LNCaP clone FGC (cell line): ENCODE measurements at regions not wholly inside any gene's neighbourhood (a gene's known extent, or its start where the extent isn't known, plus 50 kb on each side); places are given as distances from the start of the nearest gene placed in this dataset.

Experiments used
- DNase-seq: peaks from one replicate; pipeline ENCODE4 v3.0.0-alpha.2; 2011; ENCODE audit warnings: low read depth
- H3K4me3 ChIP-seq: 2 replicates; pipeline ENCODE4 v1.5.1; 2011; ENCODE audit warnings: mild to moderate bottlenecking, low read depth, low read length, control low read depth
- TF ChIP-seq, protein P1 (sequence below): IDR thresholded peaks from 2 replicates; pipeline ENCODE4 v1.5.1; 2012; ENCODE audit warnings: mild to moderate bottlenecking; ENCODE audit not compliant: control insufficient read depth, insufficient read depth; ENCODE audit errors: extremely low read depth

GRCh38 chr1:61523893-61524605 lies 200.9 kb downstream of the TM2D1 start:
- H3K4me3 ChIP-seq: no peak overlapping the region
- DNase-seq: no peak
- TF ChIP-seq, protein P1, sequence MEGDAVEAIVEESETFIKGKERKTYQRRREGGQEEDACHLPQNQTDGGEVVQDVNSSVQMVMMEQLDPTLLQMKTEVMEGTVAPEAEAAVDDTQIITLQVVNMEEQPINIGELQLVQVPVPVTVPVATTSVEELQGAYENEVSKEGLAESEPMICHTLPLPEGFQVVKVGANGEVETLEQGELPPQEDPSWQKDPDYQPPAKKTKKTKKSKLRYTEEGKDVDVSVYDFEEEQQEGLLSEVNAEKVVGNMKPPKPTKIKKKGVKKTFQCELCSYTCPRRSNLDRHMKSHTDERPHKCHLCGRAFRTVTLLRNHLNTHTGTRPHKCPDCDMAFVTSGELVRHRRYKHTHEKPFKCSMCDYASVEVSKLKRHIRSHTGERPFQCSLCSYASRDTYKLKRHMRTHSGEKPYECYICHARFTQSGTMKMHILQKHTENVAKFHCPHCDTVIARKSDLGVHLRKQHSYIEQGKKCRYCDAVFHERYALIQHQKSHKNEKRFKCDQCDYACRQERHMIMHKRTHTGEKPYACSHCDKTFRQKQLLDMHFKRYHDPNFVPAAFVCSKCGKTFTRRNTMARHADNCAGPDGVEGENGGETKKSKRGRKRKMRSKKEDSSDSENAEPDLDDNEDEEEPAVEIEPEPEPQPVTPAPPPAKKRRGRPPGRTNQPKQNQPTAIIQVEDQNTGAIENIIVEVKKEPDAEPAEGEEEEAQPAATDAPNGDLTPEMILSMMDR: no peak

GRCh38 chr1:61523229-61523628 lies 201.7 kb downstream of the TM2D1 start:
- TF ChIP-seq, protein P1: no peak
- DNase-seq: no peak

GRCh38 chr1:61520401-61520800 lies 204.5 kb downstream of the TM2D1 start:
- TF ChIP-seq, protein P1: no peak
- H3K4me3 ChIP-seq: no peak overlapping the region
- no peak for DNase-seq

More at GRCh38 chr1:61523229-61523628, 201.7 kb downstream of the TM2D1 start:
- no peak overlapping the region for H3K4me3 ChIP-seq

GRCh38 chr1:61519631-61520030 lies 205.3 kb downstream of the TM2D1 start:
- TF ChIP-seq, protein P1: no peak
- no peak for DNase-seq
- H3K4me3 ChIP-seq: no peak overlapping the region

DNA sequence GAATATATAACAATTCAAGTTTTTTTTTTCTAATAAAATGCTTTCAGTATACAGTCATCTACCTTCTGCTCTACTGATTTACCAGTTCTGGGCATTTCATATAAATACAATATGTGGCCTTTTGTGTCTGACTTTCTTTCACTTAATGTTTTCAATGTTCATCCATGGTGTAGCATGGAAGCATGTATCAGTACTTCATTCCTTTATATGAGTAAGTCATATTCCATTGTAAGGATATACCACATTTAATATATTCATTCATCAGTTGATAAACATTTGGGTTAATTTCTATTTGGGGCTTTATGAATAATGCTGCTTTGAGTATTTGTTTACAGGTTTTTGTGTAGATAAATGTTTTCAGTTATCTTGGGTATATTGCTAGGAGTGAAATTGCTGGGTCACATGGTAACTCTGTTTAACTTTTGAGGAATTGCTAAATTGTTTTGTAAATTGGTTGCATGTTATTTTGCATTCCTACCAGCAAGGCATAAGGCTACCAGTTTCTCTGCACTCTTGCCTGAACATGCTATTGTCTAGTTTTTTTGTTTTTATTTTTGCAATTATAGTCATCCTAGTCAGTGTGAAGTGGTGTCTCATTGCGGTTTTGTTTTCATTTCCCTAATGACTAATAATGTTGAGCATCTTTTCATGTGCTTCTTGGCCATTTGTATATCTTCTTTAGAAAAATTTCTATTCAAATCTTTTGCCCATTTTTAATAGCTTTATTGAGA lies 206.1 kb downstream of the TM2D1 start:
- TF ChIP-seq, protein P1: no peak
- H3K4me3 ChIP-seq: no peak overlapping the region
- no peak for DNase-seq

DNA sequence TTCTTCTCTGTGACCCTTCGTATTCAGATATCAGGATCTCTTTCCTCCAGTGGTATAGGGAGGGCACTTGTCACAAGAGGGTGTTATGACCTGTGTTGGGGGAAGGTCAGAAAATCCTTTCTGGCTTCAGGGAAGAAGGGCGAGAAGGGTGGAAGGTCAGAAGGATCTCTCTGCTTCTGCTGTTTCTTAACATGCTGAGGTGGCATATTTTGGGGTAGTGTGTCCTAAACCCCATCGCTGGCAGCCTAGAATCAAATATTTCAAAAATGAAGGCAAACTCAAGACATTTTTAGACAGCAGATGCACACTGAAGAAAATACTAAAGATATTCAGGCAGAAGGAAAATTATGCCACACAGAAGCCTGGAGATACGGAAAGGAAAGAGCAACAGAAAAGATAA lies 207.6 kb downstream of the TM2D1 start:
- H3K4me3 ChIP-seq: no peak overlapping the region
- DNase-seq: no peak
- TF ChIP-seq, protein P1: no peak
